ENCODE measurements at regions not wholly inside any gene's neighbourhood (a gene's known extent, or its start where the extent isn't known, plus 50 kb on each side); places are given as distances from the start of the nearest gene placed in this dataset.

GRCh38 chr10:78407009-78407711 is 373.5 kb downstream of the RPS24 start:
- TF ChIP-seq CTCF (IDR thresholded peaks at IDR 0.05) (peak in 1 of 6 experiments; percentile 11), POLR2A (IDR thresholded peaks at IDR 0.05) (peak in 1 of 2 donors; percentile 36)
- intact Hi-C loops (cut with DNase I) = no loop called here
- H3K27ac ChIP-seq = peak overlapping the region; percentile 61 to 97 (median 90)

GRCh38 chr10:78407966-78408365 is 374.3 kb downstream of the RPS24 start:
- no peak overlapping the region for H3K4me3 ChIP-seq (replicated peaks in 1 of 3)
- H3K4me1 ChIP-seq = peaks cover 23 to 49% of the 10 kb centered on the region in 2 donors
- intact Hi-C loops (cut with DNase I) = no loop called here
- H3K27me3 ChIP-seq = no peaks in the 10 kb centered on the region
- 85 to 96% methylated on average over 8 to 10 of the region's 10 CpGs for WGBS, 2 donors
- no peak for DNase-seq
- H3K9me3 ChIP-seq = no peaks in the 10 kb centered on the region
- H3K27ac ChIP-seq = peak overlapping the region; percentile 86 to 97 (median 90)
- no peaks in the 10 kb centered on the region for H3K36me3 ChIP-seq
- TF ChIP-seq POLR2A (IDR thresholded peaks at IDR 0.05) = no peak
- TF ChIP-seq CTCF (IDR thresholded peaks at IDR 0.05) = no peak

More at GRCh38 chr10:78407009-78407711, 373.5 kb downstream of the RPS24 start:
- H3K27me3 ChIP-seq = no peaks in the 10 kb centered on the region
- 20 to 36% methylated on average over 11 to 14 of the region's 20 CpGs for WGBS, 2 donors
- DNase-seq = peak; percentile 92 to 94
- H3K36me3 ChIP-seq = no peaks in the 10 kb centered on the region
- H3K4me1 ChIP-seq = peaks cover 23 to 43% of the 10 kb centered on the region in 2 donors
- no peaks in the 10 kb centered on the region for H3K9me3 ChIP-seq
- peak overlapping the region in 1 of 3 donors; percentile 6 for H3K4me3 ChIP-seq (replicated peaks in 1 of 3)

- peak overlapping the region; percentile 86 to 97 (median 90) for H3K27ac ChIP-seq
- H3K36me3 ChIP-seq = no peaks in the 10 kb centered on the region
- 52 to 53% methylated on average over 7 to 9 of the region's 12 CpGs for WGBS, 2 donors
- peak; percentile 98 for DNase-seq
- peaks cover 23 to 57% of the 10 kb centered on the region in 2 donors for H3K4me1 ChIP-seq
- no peaks in the 10 kb centered on the region for H3K9me3 ChIP-seq
- H3K27me3 ChIP-seq = no peaks in the 10 kb centered on the region
- H3K4me3 ChIP-seq (replicated peaks in 1 of 3) = no peak overlapping the region
- peak in 1 of 2 donors; percentile 16 for TF ChIP-seq POLR2A (IDR thresholded peaks at IDR 0.05)
- no peak for TF ChIP-seq CTCF (IDR thresholded peaks at IDR 0.05)
- intact Hi-C loops (cut with DNase I) = no loop called here
These were observed 375.2 kb downstream of the RPS24 start for GRCh38 chr10:78408671-78409472.

GRCh38 chr10:78410046-78410965 is 376.6 kb downstream of the RPS24 start:
- H3K27me3 ChIP-seq = no peaks in the 10 kb centered on the region
- H3K4me3 ChIP-seq (replicated peaks in 1 of 3) = no peak overlapping the region
- DNase-seq = no peak
- TF ChIP-seq CTCF (IDR thresholded peaks at IDR 0.05) (no peak), POLR2A (IDR thresholded peaks at IDR 0.05) (no peak)
- intact Hi-C loops (cut with DNase I) = no loop called here
- no peaks in the 10 kb centered on the region for H3K9me3 ChIP-seq
- peaks cover 24 to 62% of the 10 kb centered on the region in 2 donors for H3K4me1 ChIP-seq
- H3K27ac ChIP-seq = no peak overlapping the region
- WGBS, 2 donors = 93 to 96% methylated on average over 15 of the region's 15 CpGs
- no peaks in the 10 kb centered on the region for H3K36me3 ChIP-seq

Data from thyroid gland (tissue), 4 donors.